HepG2 (cell line): ENCODE measurements at regions not wholly inside any gene's neighbourhood (a gene's known extent, or its start where the extent isn't known, plus 50 kb on each side); places are given as distances from the start of the nearest gene placed in this dataset.

Source experiments
- EZH2 ChIP-seq: conservative IDR thresholded peaks from 2 replicates; pipeline ENCODE4 v1.6.1; 2012; ENCODE audit warnings: mild to moderate bottlenecking, low read depth, low read length, moderate library complexity
- FOXJ3 ChIP-seq: sonication (generic); formaldehyde crosslinking; IDR thresholded peaks from 2 replicates; pipeline ENCODE4 v1.4.0; 2020; ENCODE audit warnings: missing genetic modification reagents, mild to moderate bottlenecking, borderline replicate concordance
- NFRKB ChIP-seq: fragments of 450-650 bp; IDR thresholded peaks from 2 replicates; pipeline ENCODE4 v1.6.1; 2017
- SIN3A ChIP-seq: IDR thresholded peaks from 2 replicates; pipeline ENCODE4 v1.6.1; 2011; ENCODE audit warnings: low read depth, mild to moderate bottlenecking, control low read depth, low read length, borderline replicate concordance
- SIX1 ChIP-seq: sonication (generic); formaldehyde crosslinking; IDR thresholded peaks from 2 replicates; pipeline ENCODE4 v1.4.0; 2020; ENCODE audit warnings: missing genetic modification reagents, borderline replicate concordance
- ZNF510 ChIP-seq: sonication (generic); formaldehyde crosslinking; IDR thresholded peaks from 2 replicates; pipeline ENCODE4 v1.4.0; 2020; ENCODE audit warnings: low read depth, mild to moderate bottlenecking, missing genetic modification reagents
- ZNF747 ChIP-seq: sonication (generic); formaldehyde crosslinking; IDR thresholded peaks from 2 replicates; pipeline ENCODE4 v1.8.1; 2023; ENCODE audit warnings: missing genetic modification reagents, mild to moderate bottlenecking, borderline replicate concordance
- TF ChIP-seq, protein P1 (sequence below): sonication (generic); formaldehyde crosslinking; IDR thresholded peaks from 2 replicates; pipeline ENCODE4 v1.5.0; 2020; ENCODE audit warnings: mild to moderate bottlenecking, missing genetic modification reagents, moderate library complexity
- TF ChIP-seq, protein P2 (sequence below): IDR thresholded peaks from 2 replicates; pipeline ENCODE4 v1.6.1; 2012; ENCODE audit warnings: inconsistent platforms

DNA sequence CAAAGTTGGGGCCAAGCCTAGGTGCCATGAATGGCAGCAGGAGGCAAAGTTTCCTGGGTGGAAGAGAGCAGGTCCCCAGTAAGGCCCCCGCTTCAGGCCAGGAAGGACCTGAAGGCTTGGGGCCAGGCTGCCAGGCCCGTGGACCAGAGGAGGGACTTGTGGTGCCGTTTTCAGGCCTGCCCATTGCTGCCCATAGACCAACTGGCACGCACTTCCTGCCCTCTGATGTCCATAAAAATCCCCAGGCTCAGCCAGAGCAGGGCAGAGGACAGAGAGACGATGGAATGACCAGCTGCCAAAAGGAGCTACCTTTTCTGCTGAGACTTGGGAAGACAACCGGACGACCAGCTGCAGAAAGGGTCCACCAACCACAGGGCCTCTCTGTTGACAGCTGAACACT lies 1205.5 kb downstream of the ARAP2 start:
- TF ChIP-seq EZH2 (no peak), SIX1 (CRISPR knock-in tag) (no peak), SIN3A (no peak), ZNF510 (CRISPR knock-in tag) (no peak), ZNF747 (CRISPR knock-in tag) (no peak), NFRKB (no peak), FOXJ3 (CRISPR knock-in tag) (no peak)
- TF ChIP-seq, protein P1, sequence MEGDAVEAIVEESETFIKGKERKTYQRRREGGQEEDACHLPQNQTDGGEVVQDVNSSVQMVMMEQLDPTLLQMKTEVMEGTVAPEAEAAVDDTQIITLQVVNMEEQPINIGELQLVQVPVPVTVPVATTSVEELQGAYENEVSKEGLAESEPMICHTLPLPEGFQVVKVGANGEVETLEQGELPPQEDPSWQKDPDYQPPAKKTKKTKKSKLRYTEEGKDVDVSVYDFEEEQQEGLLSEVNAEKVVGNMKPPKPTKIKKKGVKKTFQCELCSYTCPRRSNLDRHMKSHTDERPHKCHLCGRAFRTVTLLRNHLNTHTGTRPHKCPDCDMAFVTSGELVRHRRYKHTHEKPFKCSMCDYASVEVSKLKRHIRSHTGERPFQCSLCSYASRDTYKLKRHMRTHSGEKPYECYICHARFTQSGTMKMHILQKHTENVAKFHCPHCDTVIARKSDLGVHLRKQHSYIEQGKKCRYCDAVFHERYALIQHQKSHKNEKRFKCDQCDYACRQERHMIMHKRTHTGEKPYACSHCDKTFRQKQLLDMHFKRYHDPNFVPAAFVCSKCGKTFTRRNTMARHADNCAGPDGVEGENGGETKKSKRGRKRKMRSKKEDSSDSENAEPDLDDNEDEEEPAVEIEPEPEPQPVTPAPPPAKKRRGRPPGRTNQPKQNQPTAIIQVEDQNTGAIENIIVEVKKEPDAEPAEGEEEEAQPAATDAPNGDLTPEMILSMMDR (CRISPR knock-in tag) = no peak
- TF ChIP-seq, protein P2, sequence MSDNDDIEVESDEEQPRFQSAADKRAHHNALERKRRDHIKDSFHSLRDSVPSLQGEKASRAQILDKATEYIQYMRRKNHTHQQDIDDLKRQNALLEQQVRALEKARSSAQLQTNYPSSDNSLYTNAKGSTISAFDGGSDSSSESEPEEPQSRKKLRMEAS = no peak
